ENCODE measurements at regions not wholly inside any gene's neighbourhood (a gene's known extent, or its start where the extent isn't known, plus 50 kb on each side); places are given as distances from the start of the nearest gene placed in this dataset.

GRCh38 chr14:88940671-88941070, 116.2 kb downstream of the TTC8 start:
- Histone ChIP-seq H3K79me2 (ENCODE audit: insufficient read depth, low read depth, low read length) (no peaks in the 10 kb centered on the region), H3K4me1 (ENCODE audit: insufficient read depth, low read length, poor library complexity, severe bottlenecking) (no peaks in the 10 kb centered on the region), H2AFZ (ENCODE audit: low read length) (no peak overlapping the region), H3K9me3 (ENCODE audit: low read length) (no peaks in the 10 kb centered on the region), H3K4me3 (ENCODE audit: low read depth, low read length, poor library complexity, severe bottlenecking) (no peak overlapping the region), H3K36me3 (ENCODE audit: insufficient read depth, low read length) (no peaks in the 10 kb centered on the region), H3K27ac (ENCODE audit: low read depth, low read length, poor library complexity, severe bottlenecking) (no peak overlapping the region), H4K20me1 (ENCODE audit: insufficient read depth, low read length) (no peaks in the 10 kb centered on the region), H3K9me2 (ENCODE audit: insufficient read depth, low read length) (no peaks in the 10 kb centered on the region), H3K4me2 (ENCODE audit: low read length) (no peak overlapping the region)
- ChIA-PET POLR2A (no interaction called here), CTCF (ENCODE audit: unreplicated experiment) (no interaction called here)
- no TSS peak for BruUV-seq (replicated peaks)
- no peak for DNase-seq (ENCODE audit: low spot score)
- TF ChIP-seq, protein P1, sequence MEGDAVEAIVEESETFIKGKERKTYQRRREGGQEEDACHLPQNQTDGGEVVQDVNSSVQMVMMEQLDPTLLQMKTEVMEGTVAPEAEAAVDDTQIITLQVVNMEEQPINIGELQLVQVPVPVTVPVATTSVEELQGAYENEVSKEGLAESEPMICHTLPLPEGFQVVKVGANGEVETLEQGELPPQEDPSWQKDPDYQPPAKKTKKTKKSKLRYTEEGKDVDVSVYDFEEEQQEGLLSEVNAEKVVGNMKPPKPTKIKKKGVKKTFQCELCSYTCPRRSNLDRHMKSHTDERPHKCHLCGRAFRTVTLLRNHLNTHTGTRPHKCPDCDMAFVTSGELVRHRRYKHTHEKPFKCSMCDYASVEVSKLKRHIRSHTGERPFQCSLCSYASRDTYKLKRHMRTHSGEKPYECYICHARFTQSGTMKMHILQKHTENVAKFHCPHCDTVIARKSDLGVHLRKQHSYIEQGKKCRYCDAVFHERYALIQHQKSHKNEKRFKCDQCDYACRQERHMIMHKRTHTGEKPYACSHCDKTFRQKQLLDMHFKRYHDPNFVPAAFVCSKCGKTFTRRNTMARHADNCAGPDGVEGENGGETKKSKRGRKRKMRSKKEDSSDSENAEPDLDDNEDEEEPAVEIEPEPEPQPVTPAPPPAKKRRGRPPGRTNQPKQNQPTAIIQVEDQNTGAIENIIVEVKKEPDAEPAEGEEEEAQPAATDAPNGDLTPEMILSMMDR (conservative IDR thresholded peaks at IDR 0.05; ENCODE audit: low read length), result no peak
- TF ChIP-seq EZH2phosphoT487 (IDR thresholded peaks at IDR 0.05; ENCODE audit: borderline replicate concordance, low read depth, low read length), result no peak
- intact Hi-C loops (cut with micrococcal nuclease; ENCODE audit: unreplicated experiment), result no loop called here

DNA sequence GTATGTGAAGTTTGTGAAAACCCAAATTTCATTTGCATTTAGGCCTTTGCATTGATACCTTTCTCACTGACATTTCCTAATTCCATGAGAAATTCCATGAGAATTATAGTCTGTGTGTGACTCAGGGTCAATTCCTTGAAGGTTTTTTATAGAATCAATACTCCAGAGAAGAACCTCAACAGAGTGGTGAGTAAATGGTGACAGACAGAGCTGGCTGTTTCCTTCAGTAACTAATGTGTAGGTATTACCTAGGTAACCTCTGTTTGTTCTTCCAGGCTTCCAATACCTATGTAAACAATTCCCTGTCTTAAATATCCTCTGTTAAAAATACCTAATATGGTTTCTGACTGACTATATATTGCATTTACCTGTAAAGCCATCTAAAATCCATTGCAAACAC, 117.0 kb downstream of the TTC8 start:
- POLR2A ChIA-PET, result interaction anchor here (0.6 to 1.2 kb wide), 2 partner anchors 12 to 348 kb away, joined by 3 to 6 read pairs; no protein-coding TSS in a partner anchor
- no peaks in the 10 kb centered on the region for H3K4me1 ChIP-seq (ENCODE audit: insufficient read depth, low read length, poor library complexity, severe bottlenecking)
- H2AFZ ChIP-seq (ENCODE audit: low read length), result no peak overlapping the region
- no peak for DNase-seq (ENCODE audit: low spot score)
- intact Hi-C loops (cut with micrococcal nuclease; ENCODE audit: unreplicated experiment), result no loop called here
- no peaks in the 10 kb centered on the region for H3K9me2 ChIP-seq (ENCODE audit: insufficient read depth, low read length)
- H3K27ac ChIP-seq (ENCODE audit: low read depth, low read length, poor library complexity, severe bottlenecking), result no peak overlapping the region
- H3K4me2 ChIP-seq (ENCODE audit: low read length), result no peak overlapping the region
- CTCF ChIA-PET (ENCODE audit: unreplicated experiment), result no interaction called here
- no peak for TF ChIP-seq EZH2phosphoT487 (IDR thresholded peaks at IDR 0.05; ENCODE audit: borderline replicate concordance, low read depth, low read length)
- TF ChIP-seq, protein P1 (conservative IDR thresholded peaks at IDR 0.05; ENCODE audit: low read length), result no peak
- H3K4me3 ChIP-seq (ENCODE audit: low read depth, low read length, poor library complexity, severe bottlenecking), result no peak overlapping the region
- no peaks in the 10 kb centered on the region for H4K20me1 ChIP-seq (ENCODE audit: insufficient read depth, low read length)
- H3K9me3 ChIP-seq (ENCODE audit: low read length), result no peaks in the 10 kb centered on the region
- no peaks in the 10 kb centered on the region for H3K36me3 ChIP-seq (ENCODE audit: insufficient read depth, low read length)
- H3K79me2 ChIP-seq (ENCODE audit: insufficient read depth, low read depth, low read length), result no peaks in the 10 kb centered on the region
- no TSS peak for BruUV-seq (replicated peaks)

- Histone ChIP-seq H3K4me1 (ENCODE audit: insufficient read depth, low read length, poor library complexity, severe bottlenecking) (no peaks in the 10 kb centered on the region), H3K27ac (ENCODE audit: low read depth, low read length, poor library complexity, severe bottlenecking) (no peak overlapping the region), H3K36me3 (ENCODE audit: insufficient read depth, low read length) (no peaks in the 10 kb centered on the region), H2AFZ (ENCODE audit: low read length) (no peak overlapping the region), H3K79me2 (ENCODE audit: insufficient read depth, low read depth, low read length) (no peaks in the 10 kb centered on the region), H4K20me1 (ENCODE audit: insufficient read depth, low read length) (no peaks in the 10 kb centered on the region), H3K4me2 (ENCODE audit: low read length) (no peak overlapping the region), H3K4me3 (ENCODE audit: low read depth, low read length, poor library complexity, severe bottlenecking) (no peak overlapping the region), H3K9me2 (ENCODE audit: insufficient read depth, low read length) (no peaks in the 10 kb centered on the region), H3K9me3 (ENCODE audit: low read length) (peaks cover 7% of the 10 kb centered on the region; the same call in 1 of the 2 replicates)
- TF ChIP-seq, protein P1 (conservative IDR thresholded peaks at IDR 0.05; ENCODE audit: low read length), result no peak
- no peak for TF ChIP-seq EZH2phosphoT487 (IDR thresholded peaks at IDR 0.05; ENCODE audit: borderline replicate concordance, low read depth, low read length)
- ChIA-PET CTCF (ENCODE audit: unreplicated experiment) (no interaction called here), POLR2A (no interaction called here)
- DNase-seq (ENCODE audit: low spot score), result no peak
- intact Hi-C loops (cut with micrococcal nuclease; ENCODE audit: unreplicated experiment), result no loop called here
- BruUV-seq (replicated peaks), result no TSS peak
Observed at GRCh38 chr14:88947646-88948598, 123.5 kb downstream of the TTC8 start.
